Left ventricle myocardium inferior (tissue), 1 donor: ENCODE measurements at regions not wholly inside any gene's neighbourhood (a gene's known extent, or its start where the extent isn't known, plus 50 kb on each side); places are given as distances from the start of the nearest gene placed in this dataset.

Experiments used
- DNase-seq: peaks from one replicate; pipeline ENCODE4 v3.0.0-alpha.2; 2020
- H3K27ac ChIP-seq: fragments of 200-600 bp; replicated peaks from 2 replicates; pipeline ENCODE4 v1.8.0; 2021
- H3K27me3 ChIP-seq: fragments of 200-600 bp; 2 replicates; pipeline ENCODE4 v1.8.0; 2021; ENCODE audit warnings: low read depth
- H3K36me3 ChIP-seq: fragments of 200-600 bp; 2 replicates; pipeline ENCODE4 v1.8.0; 2021
- H3K4me1 ChIP-seq: fragments of 200-600 bp; 2 replicates; pipeline ENCODE4 v1.8.0; 2021
- H3K4me3 ChIP-seq: fragments of 200-600 bp; 2 replicates; pipeline ENCODE4 v1.8.0; 2021; ENCODE audit warnings: mild to moderate bottlenecking, moderate library complexity
- H3K9me3 ChIP-seq: fragments of 200-600 bp; replicated peaks from 2 replicates; pipeline ENCODE4 v1.8.0; 2021
- intact Hi-C: fragments of 100-400 bp; cut with micrococcal nuclease; formaldehyde crosslinking; loops from one replicate; pipeline ENCODE4 v1.11.0; 2022
- TF ChIP-seq, protein P1 (sequence below): fragments of 200-600 bp; IDR thresholded peaks from 2 replicates; pipeline ENCODE4 v1.8.0; 2021; ENCODE audit warnings: antibody characterized with exemption, mild to moderate bottlenecking, borderline replicate concordance
- donor health status: DM: no; HTN: yes; CAD: no; lungs with severe emphysema.

DNA sequence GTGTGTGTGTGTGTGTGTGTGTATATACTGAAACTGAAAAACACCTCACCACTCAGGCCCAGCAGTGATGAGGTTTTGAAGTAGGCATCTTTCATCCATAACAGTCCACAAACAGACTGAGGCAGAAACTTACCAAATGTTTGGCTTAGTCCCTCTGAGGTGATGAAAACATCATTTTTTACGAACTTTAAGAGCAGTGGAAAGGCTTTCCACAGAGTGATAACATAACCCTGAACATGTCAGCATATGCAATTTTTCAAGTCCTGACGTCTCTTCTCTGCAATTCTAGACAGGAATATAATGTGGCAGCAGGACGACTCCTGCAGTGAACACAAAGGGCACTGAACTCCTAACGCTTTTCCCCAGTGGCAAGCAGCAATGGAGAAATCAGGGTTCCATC lies 247.0 kb upstream of the THBS1 start:
- TF ChIP-seq, protein P1, sequence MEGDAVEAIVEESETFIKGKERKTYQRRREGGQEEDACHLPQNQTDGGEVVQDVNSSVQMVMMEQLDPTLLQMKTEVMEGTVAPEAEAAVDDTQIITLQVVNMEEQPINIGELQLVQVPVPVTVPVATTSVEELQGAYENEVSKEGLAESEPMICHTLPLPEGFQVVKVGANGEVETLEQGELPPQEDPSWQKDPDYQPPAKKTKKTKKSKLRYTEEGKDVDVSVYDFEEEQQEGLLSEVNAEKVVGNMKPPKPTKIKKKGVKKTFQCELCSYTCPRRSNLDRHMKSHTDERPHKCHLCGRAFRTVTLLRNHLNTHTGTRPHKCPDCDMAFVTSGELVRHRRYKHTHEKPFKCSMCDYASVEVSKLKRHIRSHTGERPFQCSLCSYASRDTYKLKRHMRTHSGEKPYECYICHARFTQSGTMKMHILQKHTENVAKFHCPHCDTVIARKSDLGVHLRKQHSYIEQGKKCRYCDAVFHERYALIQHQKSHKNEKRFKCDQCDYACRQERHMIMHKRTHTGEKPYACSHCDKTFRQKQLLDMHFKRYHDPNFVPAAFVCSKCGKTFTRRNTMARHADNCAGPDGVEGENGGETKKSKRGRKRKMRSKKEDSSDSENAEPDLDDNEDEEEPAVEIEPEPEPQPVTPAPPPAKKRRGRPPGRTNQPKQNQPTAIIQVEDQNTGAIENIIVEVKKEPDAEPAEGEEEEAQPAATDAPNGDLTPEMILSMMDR = no peak
- H3K36me3 ChIP-seq = no peaks in the 10 kb centered on the region
- H3K4me3 ChIP-seq = no peak overlapping the region
- H3K4me1 ChIP-seq = peaks cover 5% of the 10 kb centered on the region
- no peaks in the 10 kb centered on the region for H3K27me3 ChIP-seq
- no peaks in the 10 kb centered on the region for H3K9me3 ChIP-seq
- H3K27ac ChIP-seq = no peak overlapping the region
- intact Hi-C loops = no loop called here
- DNase-seq = no peak

DNA sequence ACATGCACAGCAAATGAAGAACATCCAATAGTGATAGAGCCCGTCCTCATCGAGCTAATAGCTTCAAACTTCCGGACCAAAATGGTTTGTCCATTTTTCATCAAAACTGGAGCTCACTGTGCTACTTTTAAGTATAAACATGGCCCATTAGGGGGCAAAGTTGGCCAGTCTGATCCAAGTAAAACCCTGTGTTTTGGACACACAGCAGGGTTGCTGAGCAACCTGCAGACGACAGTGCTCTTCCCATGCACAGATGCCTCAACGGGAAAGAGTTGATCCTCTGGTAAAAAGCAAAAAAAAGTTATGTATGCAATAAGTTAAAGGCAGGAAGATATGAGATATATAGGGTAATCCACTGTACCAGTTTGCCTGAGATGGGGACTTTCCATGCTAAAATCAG lies 244.0 kb upstream of the THBS1 start:
- H3K36me3 ChIP-seq = no peaks in the 10 kb centered on the region
- DNase-seq = no peak
- TF ChIP-seq, protein P1 = no peak
- intact Hi-C loops = no loop called here
- H3K9me3 ChIP-seq = no peaks in the 10 kb centered on the region
- H3K4me1 ChIP-seq = peaks cover 5% of the 10 kb centered on the region
- no peak overlapping the region for H3K4me3 ChIP-seq
- H3K27ac ChIP-seq = no peak overlapping the region
- no peaks in the 10 kb centered on the region for H3K27me3 ChIP-seq

DNA sequence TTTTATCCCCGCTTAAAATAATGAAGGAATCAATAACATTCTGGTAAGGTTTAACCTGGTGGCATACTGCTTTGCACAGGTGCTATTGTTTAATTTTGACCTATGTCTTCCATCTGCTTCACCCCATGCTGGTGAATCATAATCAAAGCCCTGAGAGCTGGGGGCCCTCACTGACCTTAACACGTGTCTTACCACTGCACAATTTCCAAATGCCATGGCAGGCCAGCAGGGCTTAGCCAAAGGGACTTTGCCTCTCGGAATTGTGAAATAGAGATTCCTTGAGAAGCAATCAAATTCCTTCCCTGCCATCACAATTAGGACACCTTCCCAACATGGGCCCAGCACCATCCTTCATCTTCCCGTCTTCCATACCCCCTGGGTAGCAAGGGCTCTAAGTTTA lies 242.6 kb upstream of the THBS1 start:
- Histone ChIP-seq H3K36me3 (no peaks in the 10 kb centered on the region), H3K4me3 (no peak overlapping the region), H3K4me1 (peaks cover 5% of the 10 kb centered on the region), H3K27me3 (no peaks in the 10 kb centered on the region), H3K27ac (no peak overlapping the region), H3K9me3 (peaks cover 9% of the 10 kb centered on the region)
- DNase-seq = no peak
- TF ChIP-seq, protein P1 = no peak
- intact Hi-C loops = no loop called here

DNA sequence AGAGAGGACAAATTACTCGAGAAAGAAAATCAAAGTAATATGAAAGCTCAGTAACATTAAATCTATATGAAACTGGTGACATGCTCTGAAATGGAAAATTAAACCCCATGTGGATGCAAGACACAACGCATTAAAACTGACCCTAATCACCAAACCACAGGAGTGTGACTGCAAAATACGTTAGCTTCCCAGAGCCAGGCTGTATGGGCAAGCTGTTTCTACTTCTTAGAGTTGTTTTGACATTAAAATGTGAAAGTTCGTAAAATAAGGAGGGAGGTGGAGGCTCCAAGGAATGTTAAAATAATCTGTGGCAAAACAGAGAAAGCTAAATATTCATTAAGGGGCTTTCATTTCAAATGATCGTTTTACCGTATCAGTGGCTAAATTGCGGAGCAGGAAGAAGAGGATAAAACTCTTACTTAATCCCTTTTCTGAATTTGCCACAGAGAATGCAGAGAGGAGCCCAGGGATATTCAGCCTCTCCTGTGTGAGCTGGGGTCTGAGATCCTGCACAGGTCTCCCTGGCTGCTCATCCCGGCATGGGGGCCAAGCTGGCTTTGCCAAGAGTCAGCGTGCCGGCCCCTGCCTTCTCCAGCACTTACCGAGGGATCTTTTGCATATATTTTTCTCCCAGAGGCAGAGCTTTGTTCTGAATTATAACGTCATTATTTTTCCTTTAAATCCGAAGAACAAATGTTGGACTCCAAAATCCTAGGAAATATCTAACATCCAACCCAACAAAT lies 239.8 kb upstream of the THBS1 start:
- peaks cover 5% of the 10 kb centered on the region for H3K4me1 ChIP-seq
- intact Hi-C loops = no loop called here
- H3K4me3 ChIP-seq = no peak overlapping the region
- TF ChIP-seq, protein P1 = no peak
- H3K9me3 ChIP-seq = peaks cover 18% of the 10 kb centered on the region
- no peak for DNase-seq
- H3K27me3 ChIP-seq = no peaks in the 10 kb centered on the region
- H3K36me3 ChIP-seq = no peaks in the 10 kb centered on the region
- no peak overlapping the region for H3K27ac ChIP-seq

DNA sequence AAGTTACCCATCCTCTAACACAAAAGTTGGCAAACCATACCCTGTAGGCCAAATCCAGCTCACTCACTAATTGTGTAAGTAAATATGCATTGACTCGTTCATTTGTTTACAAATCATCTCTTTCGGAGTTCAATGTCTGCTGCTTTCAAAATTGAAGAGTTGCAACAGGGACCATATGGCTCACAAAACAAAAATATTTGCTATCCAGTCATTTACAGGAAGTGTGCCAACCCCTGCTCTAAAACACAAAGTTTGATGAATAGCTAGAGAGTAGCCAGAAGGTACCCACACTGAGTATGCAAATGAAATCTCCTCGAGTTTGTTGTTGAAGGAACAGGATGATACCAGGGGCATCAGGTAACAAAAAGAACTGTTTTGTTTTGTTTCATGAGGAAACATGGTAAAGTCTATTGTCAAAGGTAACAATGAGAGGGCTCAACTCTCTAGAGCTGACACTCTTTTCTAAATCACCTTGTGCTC lies 236.2 kb upstream of the THBS1 start:
- DNase-seq = no peak
- TF ChIP-seq, protein P1 = no peak
- peaks cover 18% of the 10 kb centered on the region for H3K9me3 ChIP-seq
- H3K36me3 ChIP-seq = no peaks in the 10 kb centered on the region
- no peaks in the 10 kb centered on the region for H3K27me3 ChIP-seq
- intact Hi-C loops = no loop called here
- no peaks in the 10 kb centered on the region for H3K4me1 ChIP-seq
- H3K4me3 ChIP-seq = no peak overlapping the region
- no peak overlapping the region for H3K27ac ChIP-seq
